ENCODE measurements at regions not wholly inside any gene's neighbourhood (a gene's known extent, or its start where the extent isn't known, plus 50 kb on each side); places are given as distances from the start of the nearest gene placed in this dataset.

GRCh38 chr1:60273185-60273584, 199.6 kb upstream of the C1orf87 start:
- TF ChIP-seq CTCF (IDR thresholded peaks at IDR 0.05) (no peak), POLR2A (IDR thresholded peaks at IDR 0.05) (no peak)
